Calu3 (cell line): ENCODE measurements at regions not wholly inside any gene's neighbourhood (a gene's known extent, or its start where the extent isn't known, plus 50 kb on each side); places are given as distances from the start of the nearest gene placed in this dataset.

Source experiments
- BruUV-seq: library from RNA; stranded (reverse); fragments of 400-500 nt; replicated peaks from 2 replicates; lab custom pipeline; 2021; lab: Mats Ljungman, UMichigan
- CTCF ChIA-PET: fragments of 300-600 bp; sonication (Branson Sonifier 250); formaldehyde crosslinking; loops from one replicate; lab custom pipeline; 2022; ENCODE audit warnings: antibody characterized with exemption; lab: Charles Lee
- DNase-seq: peaks from one replicate; pipeline ENCODE4 v3.0.0; 2022
- H3K27ac Mint-ChIP-seq: one replicate; pipeline ENCODE4 v1.8.0; 2022; ENCODE audit warnings: mixed read lengths; ENCODE audit not compliant: unreplicated experiment
- H3K27me3 Mint-ChIP-seq: one replicate; pipeline ENCODE4 v1.8.0; 2022; ENCODE audit warnings: mixed read lengths; ENCODE audit not compliant: unreplicated experiment
- H3K36me3 Mint-ChIP-seq: one replicate; pipeline ENCODE4 v1.8.0; 2022; ENCODE audit warnings: mild to moderate bottlenecking, moderate library complexity, mixed read lengths; ENCODE audit not compliant: insufficient read depth, unreplicated experiment
- H3K4me1 Mint-ChIP-seq: one replicate; pipeline ENCODE4 v1.8.0; 2022; ENCODE audit warnings: mild to moderate bottlenecking, low read depth, mixed read lengths; ENCODE audit not compliant: unreplicated experiment
- H3K4me3 Mint-ChIP-seq: one replicate; pipeline ENCODE4 v1.8.0; 2022; ENCODE audit warnings: mild to moderate bottlenecking, low read depth, moderate library complexity, mixed read lengths; ENCODE audit not compliant: unreplicated experiment
- H3K9me3 Mint-ChIP-seq: one replicate; pipeline ENCODE4 v1.8.0; 2022; ENCODE audit warnings: low read depth, mixed read lengths; ENCODE audit not compliant: unreplicated experiment
- CTCF ChIP-seq: fragments of 200-600 bp; IDR thresholded peaks from one replicate; pipeline ENCODE4 v1.8.0; 2022; ENCODE audit warnings: antibody characterized with exemption; ENCODE audit not compliant: unreplicated experiment
- intact Hi-C: fragments of 100-400 bp; cut with micrococcal nuclease; formaldehyde crosslinking; loops from one replicate; pipeline ENCODE4 v1.10.0; 2022; ENCODE audit not compliant: unreplicated experiment

- CTCF ChIA-PET: no interaction called here
- TF ChIP-seq CTCF: no peak
- H3K36me3 Mint-ChIP-seq: no peaks in the 10 kb centered on the region
- no peak overlapping the region for H3K4me3 Mint-ChIP-seq
- intact Hi-C loops: no loop called here
- BruUV-seq: no TSS peak
- H3K4me1 Mint-ChIP-seq: peaks cover 29% of the 10 kb centered on the region
- H3K27me3 Mint-ChIP-seq: no peaks in the 10 kb centered on the region
- DNase-seq: no peak
- no peaks in the 10 kb centered on the region for H3K9me3 Mint-ChIP-seq
- H3K27ac Mint-ChIP-seq: no peak overlapping the region
Observed at GRCh38 chr12:67916266-67916970, 72.8 kb upstream of the IFNG-AS1 start.

DNA sequence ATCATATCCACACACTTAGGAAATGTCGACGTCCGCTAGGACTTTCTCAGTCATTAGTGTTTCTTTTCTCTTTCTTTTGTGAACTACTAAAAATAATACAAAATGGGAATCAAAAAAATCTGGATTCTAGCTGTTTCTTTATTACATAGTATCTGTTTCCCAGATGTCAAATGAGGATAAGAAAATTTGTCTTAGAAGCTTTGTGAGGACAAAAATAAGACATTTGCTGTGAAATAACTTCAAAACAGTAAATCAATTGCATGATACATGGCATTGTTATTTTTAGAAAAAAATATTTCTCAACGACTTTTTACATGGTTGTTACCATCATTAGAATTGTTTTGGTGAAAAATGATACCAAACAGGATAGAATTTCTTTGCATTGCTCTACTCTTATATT lies 71.4 kb upstream of the IFNG-AS1 start:
- Mint-ChIP-seq H3K4me1 (peaks cover 30% of the 10 kb centered on the region), H3K4me3 (no peak overlapping the region), H3K9me3 (no peaks in the 10 kb centered on the region), H3K27ac (no peak overlapping the region), H3K27me3 (no peaks in the 10 kb centered on the region), H3K36me3 (no peaks in the 10 kb centered on the region)
- BruUV-seq: no TSS peak
- TF ChIP-seq CTCF: no peak
- DNase-seq: no peak
- intact Hi-C loops: no loop called here
- CTCF ChIA-PET: no interaction called here

- Mint-ChIP-seq H3K4me1 (peaks cover 30% of the 10 kb centered on the region), H3K27me3 (no peaks in the 10 kb centered on the region), H3K4me3 (no peak overlapping the region), H3K36me3 (no peaks in the 10 kb centered on the region), H3K27ac (no peak overlapping the region), H3K9me3 (no peaks in the 10 kb centered on the region)
- intact Hi-C loops: no loop called here
- CTCF ChIA-PET: no interaction called here
- no peak for TF ChIP-seq CTCF
- no TSS peak for BruUV-seq
- DNase-seq: no peak
Observed at GRCh38 chr12:67918441-67918840, 70.8 kb upstream of the IFNG-AS1 start.

DNA sequence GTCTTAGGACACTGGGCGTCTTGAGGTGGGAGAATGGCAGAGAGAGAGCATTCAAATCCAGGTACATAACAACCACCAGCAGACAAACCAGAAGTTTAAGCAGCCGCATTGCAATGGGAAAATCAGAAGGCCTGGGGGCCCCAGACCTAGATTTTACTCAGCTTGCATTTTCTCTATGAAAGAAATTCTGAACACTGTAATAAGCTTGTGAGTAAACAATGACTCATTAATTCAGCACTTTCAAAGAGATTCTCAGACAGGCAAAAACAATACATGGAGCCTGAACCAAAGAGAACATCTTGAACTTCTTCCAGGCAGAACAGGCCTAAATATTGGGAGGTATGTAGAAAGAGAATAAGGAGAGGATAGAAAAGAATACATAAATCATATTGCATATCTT lies 69.8 kb upstream of the IFNG-AS1 start:
- H3K27ac Mint-ChIP-seq: no peak overlapping the region
- no peak overlapping the region for H3K4me3 Mint-ChIP-seq
- no peak for TF ChIP-seq CTCF
- intact Hi-C loops: no loop called here
- H3K36me3 Mint-ChIP-seq: no peaks in the 10 kb centered on the region
- BruUV-seq: no TSS peak
- CTCF ChIA-PET: interaction anchor here (0.6 to 0.7 kb wide), 2 partner anchors 92 to 612 kb away, joined by 3 read pairs; no protein-coding TSS in a partner anchor
- no peaks in the 10 kb centered on the region for H3K27me3 Mint-ChIP-seq
- H3K4me1 Mint-ChIP-seq: peaks cover 30% of the 10 kb centered on the region
- DNase-seq: no peak
- no peaks in the 10 kb centered on the region for H3K9me3 Mint-ChIP-seq
